ENCODE measurements at regions not wholly inside any gene's neighbourhood (a gene's known extent, or its start where the extent isn't known, plus 50 kb on each side); places are given as distances from the start of the nearest gene placed in this dataset.

DNA sequence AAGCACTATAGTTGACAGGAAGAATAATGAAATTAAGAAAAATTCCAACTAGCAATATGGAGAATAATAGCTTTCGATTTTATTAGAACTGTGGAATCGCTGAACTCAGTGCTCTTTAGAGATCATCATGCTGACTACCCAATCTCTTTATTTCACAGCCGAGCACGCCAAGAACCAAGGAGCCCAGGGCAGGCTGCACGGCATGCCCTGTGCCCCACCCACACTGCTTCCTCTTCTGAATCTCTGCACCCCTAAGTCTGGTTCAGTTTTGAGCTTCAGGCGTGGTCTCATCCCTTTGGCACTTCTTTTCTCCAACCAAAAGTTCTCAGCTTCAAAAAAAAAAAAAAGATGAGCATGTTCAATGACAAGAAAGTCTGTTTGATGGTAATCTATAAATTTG, 92.4 kb upstream of the ZNF800 start:
- POLR2A ChIA-PET (ENCODE audit: partially characterized antibody), result no interaction called here
- no peak overlapping the region for H2BK12ac ChIP-seq (ENCODE audit: low read depth, low read length)
- H3K4me1 ChIP-seq (replicated peaks in 1 of 4; ENCODE audit: control insufficient read depth in 3 of 4, insufficient read depth in 4 of 4, low read length in 3 of 4), result peaks cover 0 to 2% (median 0%) of the 10 kb centered on the region in 4 experiments; a peak in 1 of 7 replicates
- no peaks in the 10 kb centered on the region for H4K20me1 ChIP-seq (replicated peaks in 1 of 2; ENCODE audit: control insufficient read depth in 1 of 2, insufficient read depth in 2 of 2, low read length in 2 of 2)
- H3K9me3 ChIP-seq (ENCODE audit: insufficient read depth in 2 of 2, low read depth in 1 of 2, low read length in 1 of 2), result no peaks in the 10 kb centered on the region
- no peak overlapping the region for H3K14ac ChIP-seq (ENCODE audit: insufficient read length)
- H3K4me3 ChIP-seq (ENCODE audit: extremely low read depth in 1 of 4, insufficient read depth in 2 of 4, low read depth in 3 of 4, low read length in 4 of 4), result no peak overlapping the region
- H3K56ac ChIP-seq (replicated peaks; ENCODE audit: insufficient read length, low read depth, low read length), result no peak overlapping the region
- CTCF ChIA-PET (ENCODE audit: partially characterized antibody), result interaction anchor here (1.1 to 1.5 kb wide), 3 partner anchors 17 to 38 kb away, joined by 3 to 5 read pairs (median 4); no protein-coding TSS in a partner anchor
- H4K5ac ChIP-seq (ENCODE audit: insufficient read length, low read depth, low read length), result no peak overlapping the region
- no peak overlapping the region for H3K4me2 ChIP-seq (ENCODE audit: insufficient read depth in 1 of 2, low read depth in 2 of 2, low read length in 2 of 2)
- H3K79me2 ChIP-seq (ENCODE audit: control insufficient read depth in 1 of 2, insufficient read depth in 2 of 2, low read length in 2 of 2), result no peaks in the 10 kb centered on the region
- no peaks in the 10 kb centered on the region for H3K79me1 ChIP-seq (ENCODE audit: low read depth, low read length)
- no peak overlapping the region for H3K27ac ChIP-seq (ENCODE audit: low read depth, low read length)
- no peak overlapping the region for H2AFZ ChIP-seq (ENCODE audit: low read length)
- DNase-seq (ENCODE audit: low read depth in 1 of 2, low spot score in 2 of 2) (no peak), FAIRE-seq (no peak)
- TF ChIP-seq JUN (IDR thresholded peaks at IDR 0.05; ENCODE audit: low read depth, low read length), result no peak
- no peak for TF ChIP-seq SUZ12 (IDR thresholded peaks at IDR 0.05; ENCODE audit: low read length)
- TF ChIP-seq RFX5 (IDR thresholded peaks at IDR 0.05; ENCODE audit: borderline replicate concordance, low read depth, low read length), result no peak
- TF ChIP-seq, protein P1, sequence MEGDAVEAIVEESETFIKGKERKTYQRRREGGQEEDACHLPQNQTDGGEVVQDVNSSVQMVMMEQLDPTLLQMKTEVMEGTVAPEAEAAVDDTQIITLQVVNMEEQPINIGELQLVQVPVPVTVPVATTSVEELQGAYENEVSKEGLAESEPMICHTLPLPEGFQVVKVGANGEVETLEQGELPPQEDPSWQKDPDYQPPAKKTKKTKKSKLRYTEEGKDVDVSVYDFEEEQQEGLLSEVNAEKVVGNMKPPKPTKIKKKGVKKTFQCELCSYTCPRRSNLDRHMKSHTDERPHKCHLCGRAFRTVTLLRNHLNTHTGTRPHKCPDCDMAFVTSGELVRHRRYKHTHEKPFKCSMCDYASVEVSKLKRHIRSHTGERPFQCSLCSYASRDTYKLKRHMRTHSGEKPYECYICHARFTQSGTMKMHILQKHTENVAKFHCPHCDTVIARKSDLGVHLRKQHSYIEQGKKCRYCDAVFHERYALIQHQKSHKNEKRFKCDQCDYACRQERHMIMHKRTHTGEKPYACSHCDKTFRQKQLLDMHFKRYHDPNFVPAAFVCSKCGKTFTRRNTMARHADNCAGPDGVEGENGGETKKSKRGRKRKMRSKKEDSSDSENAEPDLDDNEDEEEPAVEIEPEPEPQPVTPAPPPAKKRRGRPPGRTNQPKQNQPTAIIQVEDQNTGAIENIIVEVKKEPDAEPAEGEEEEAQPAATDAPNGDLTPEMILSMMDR (IDR thresholded peaks at IDR 0.05; ENCODE audit: control extremely low read depth in 1 of 3, insufficient read depth in 1 of 3, low read depth in 1 of 3, low read length in 3 of 3), result no peak
- no peak for TF ChIP-seq CHD2 (IDR thresholded peaks at IDR 0.05; ENCODE audit: low read length)
- TF ChIP-seq TBP (IDR thresholded peaks at IDR 0.05; ENCODE audit: low read depth, low read length), result no peak
- no peak for TF ChIP-seq POLR2A (IDR thresholded peaks at IDR 0.05; ENCODE audit: control extremely low read depth in 1 of 2, low read depth in 2 of 2, low read length in 2 of 2)
- TF ChIP-seq SIX5 (IDR thresholded peaks at IDR 0.05; ENCODE audit: low read depth, low read length), result no peak
- no peak for TF ChIP-seq TAF1 (IDR thresholded peaks at IDR 0.05; ENCODE audit: low read depth, low read length)
- no peak for TF ChIP-seq RAD21 (IDR thresholded peaks at IDR 0.05 in 1 of 2, conservative IDR thresholded peaks at IDR 0.05 in 1 of 2; ENCODE audit: low read depth in 2 of 2, low read length in 2 of 2)
- H3K4ac ChIP-seq (replicated peaks; ENCODE audit: insufficient read length, low read depth, low read length), result no peak overlapping the region
- no peak overlapping the region for H2BK15ac ChIP-seq (ENCODE audit: low read length)
- no peak overlapping the region for H2AK5ac ChIP-seq (ENCODE audit: low read depth, low read length)
- no peaks in the 10 kb centered on the region for H3K36me3 ChIP-seq (ENCODE audit: control insufficient read depth in 2 of 4, insufficient read depth in 4 of 4, low read length in 3 of 4)
- H4K91ac ChIP-seq (replicated peaks; ENCODE audit: insufficient read length, low read length), result no peak overlapping the region
- no peak overlapping the region for H3K18ac ChIP-seq (ENCODE audit: extremely low read depth, low read length)
- no peak overlapping the region for H2BK20ac ChIP-seq (ENCODE audit: low read length)
- no peak overlapping the region for H3K9ac ChIP-seq (replicated peaks in 1 of 4; ENCODE audit: extremely low read depth in 1 of 4, low read depth in 3 of 4, low read length in 3 of 4)
- no peaks in the 10 kb centered on the region for H3K23me2 ChIP-seq (ENCODE audit: low read depth, low read length)
- no peak overlapping the region for H2BK5ac ChIP-seq (ENCODE audit: low read depth, low read length)
- H4K8ac ChIP-seq (ENCODE audit: extremely low read depth, insufficient read depth, low read length), result no peak overlapping the region
- no peak overlapping the region for H3K23ac ChIP-seq (ENCODE audit: insufficient read length)
- H3K27me3 ChIP-seq (replicated peaks in 1 of 4; ENCODE audit: control insufficient read depth in 3 of 4, extremely low read depth in 1 of 4, insufficient read depth in 3 of 4, low read length in 3 of 4), result no peaks in the 10 kb centered on the region
- 81% methylated on average over 6 of the region's 6 CpGs; no CpG with 5 or more reads in 1 of the 2 experiments for WGBS, 2 experiments (ENCODE audit: extremely low coverage in 1 of 2, insufficient coverage in 1 of 2, insufficient read length in 1 of 2, insufficient replicate concordance in 2 of 2, low coverage in 1 of 2, low lambda C conversion rate in 2 of 2, missing lambda C conversion rate in 1 of 2)
- no peak overlapping the region for H2BK120ac ChIP-seq (replicated peaks; ENCODE audit: low read depth, low read length)
